Gastrocnemius medialis (tissue), 4 donors: ENCODE measurements at regions not wholly inside any gene's neighbourhood (a gene's known extent, or its start where the extent isn't known, plus 50 kb on each side); places are given as distances from the start of the nearest gene placed in this dataset.

ENCODE experiments used
- ATAC-seq, 2 donors: fragments of 150-250 bp; one replicate each; pipeline ENCODE4 v1.9.1; 2016
- DNase-seq, 2 donors: peaks; one replicate each; pipeline ENCODE4 v3.0.0-alpha.2; 2019
- H3K27ac ChIP-seq, 4 donors: fragments of 200-600 bp; sonication (generic); 1 replicate in 1 of 4; 2 replicates in 3 of 4; pipeline ENCODE4 v1.5.1; 2016 to 2018; ENCODE audit warnings: mild to moderate bottlenecking in 2 of 4, moderate library complexity in 1 of 4
- H3K27me3 ChIP-seq, 3 donors: fragments of 200-600 bp; sonication (generic) in 2 of 3; 1 replicate in 1 of 3; 2 replicates in 2 of 3; pipeline versions ENCODE4 v1.5.1 to v1.6.0; 2016 to 2019; ENCODE audit warnings: mild to moderate bottlenecking in 1 of 3, moderate library complexity in 1 of 3
- H3K36me3 ChIP-seq, 2 donors: fragments of 200-600 bp; sonication (generic) in 1 of 2; one replicate each; pipeline ENCODE4 v1.5.1; 2017 to 2018
- H3K4me1 ChIP-seq, 2 donors: fragments of 200-600 bp; sonication (generic) in 1 of 2; one replicate each; pipeline ENCODE4 v1.5.1; 2016 to 2017; ENCODE audit warnings: mild to moderate bottlenecking in 2 of 2
- H3K4me3 ChIP-seq, 4 donors: fragments of 200-600 bp; sonication (generic) in 3 of 4; 1 replicate in 1 of 4; 2 replicates in 3 of 4; pipeline ENCODE4 v1.5.1; 2016 to 2019; ENCODE audit warnings: mild to moderate bottlenecking in 2 of 4
- H3K9me3 ChIP-seq, 3 donors: fragments of 200-600 bp; sonication (generic) in 2 of 3; 1 replicate in 1 of 3; 2 replicates in 2 of 3; pipeline ENCODE4 v1.5.1; 2016 to 2019
- POLR2A ChIP-seq, 2 donors: fragments of 450-650 bp; IDR thresholded peaks; one replicate each; pipeline ENCODE4 v1.6.1; 2017; ENCODE audit warnings: antibody characterized with exemption in 2 of 2, mild to moderate bottlenecking in 2 of 2, moderate library complexity in 2 of 2
- in situ Hi-C, 4 donors: fragments of 200-750 bp; cut with MboI; loops; one replicate each; pipeline versions ENCODE4 v1.15.0 to v1.8.0; 2017; ENCODE audit warnings: low sequenced_read_pairs in 4 of 4
- intact Hi-C: fragments of 100-400 bp; cut with DNase I; formaldehyde crosslinking; loops from one replicate; pipeline ENCODE4 v1.15.1; 2023; ENCODE audit warnings: low total_unique reads
- TF ChIP-seq, protein P1 (sequence below), 5 experiments: fragments of 450-650 bp in 3 of 5; fragments of 200-600 bp in 2 of 5; sonication (generic) in 2 of 5; IDR thresholded peaks in 4 of 5; conservative IDR thresholded peaks in 1 of 5; 1 replicate in 4 of 5; 2 replicates in 1 of 5; pipeline ENCODE4 v1.5.1; 2016 to 2019; ENCODE audit warnings: antibody characterized with exemption in 5 of 5, mild to moderate bottlenecking in 3 of 5, moderate library complexity in 3 of 5

DNA sequence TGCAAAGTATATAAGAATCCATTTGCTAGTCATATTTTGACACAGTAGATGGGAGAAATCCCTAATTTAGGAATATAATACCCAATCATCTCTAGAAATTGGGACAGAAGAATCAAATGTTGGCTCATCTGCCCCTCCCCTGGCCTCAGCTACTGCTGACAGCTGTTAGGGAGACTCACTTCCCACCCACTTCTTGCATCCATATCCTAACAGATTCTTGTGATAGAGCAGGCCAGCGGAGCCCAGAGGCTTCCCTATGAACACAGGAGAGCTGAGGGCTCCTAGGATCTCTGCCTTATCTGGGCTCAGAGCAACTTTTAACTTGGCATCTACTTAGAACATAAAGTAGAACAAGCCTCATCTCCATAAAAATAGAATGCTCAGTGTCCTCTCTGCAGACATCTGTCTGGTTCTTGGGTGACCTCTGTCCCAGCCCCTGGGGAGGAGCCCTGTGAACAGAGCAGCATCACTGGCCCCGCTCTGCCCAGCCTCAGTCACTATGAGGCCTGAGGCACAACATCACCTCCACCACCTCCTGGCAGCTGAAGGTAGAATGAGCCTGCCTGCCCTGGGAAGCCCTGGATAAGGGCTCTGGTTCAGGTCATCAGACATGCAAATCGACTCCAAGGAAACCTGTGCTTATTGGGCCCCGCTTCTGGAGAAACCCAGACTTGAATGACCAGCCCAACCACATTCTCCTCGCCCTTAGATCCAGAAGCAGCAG, 229.7 kb downstream of the ANKRD36B start:
- H3K4me1 ChIP-seq: no peaks in the 10 kb centered on the region
- no peak for ATAC-seq
- no peak overlapping the region for H3K4me3 ChIP-seq
- H3K27ac ChIP-seq: no peak overlapping the region
- H3K9me3 ChIP-seq: no peaks in the 10 kb centered on the region
- DNase-seq: no peak
- no peak for TF ChIP-seq POLR2A (IDR thresholded peaks at IDR 0.05)
- TF ChIP-seq, protein P1, sequence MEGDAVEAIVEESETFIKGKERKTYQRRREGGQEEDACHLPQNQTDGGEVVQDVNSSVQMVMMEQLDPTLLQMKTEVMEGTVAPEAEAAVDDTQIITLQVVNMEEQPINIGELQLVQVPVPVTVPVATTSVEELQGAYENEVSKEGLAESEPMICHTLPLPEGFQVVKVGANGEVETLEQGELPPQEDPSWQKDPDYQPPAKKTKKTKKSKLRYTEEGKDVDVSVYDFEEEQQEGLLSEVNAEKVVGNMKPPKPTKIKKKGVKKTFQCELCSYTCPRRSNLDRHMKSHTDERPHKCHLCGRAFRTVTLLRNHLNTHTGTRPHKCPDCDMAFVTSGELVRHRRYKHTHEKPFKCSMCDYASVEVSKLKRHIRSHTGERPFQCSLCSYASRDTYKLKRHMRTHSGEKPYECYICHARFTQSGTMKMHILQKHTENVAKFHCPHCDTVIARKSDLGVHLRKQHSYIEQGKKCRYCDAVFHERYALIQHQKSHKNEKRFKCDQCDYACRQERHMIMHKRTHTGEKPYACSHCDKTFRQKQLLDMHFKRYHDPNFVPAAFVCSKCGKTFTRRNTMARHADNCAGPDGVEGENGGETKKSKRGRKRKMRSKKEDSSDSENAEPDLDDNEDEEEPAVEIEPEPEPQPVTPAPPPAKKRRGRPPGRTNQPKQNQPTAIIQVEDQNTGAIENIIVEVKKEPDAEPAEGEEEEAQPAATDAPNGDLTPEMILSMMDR (IDR thresholded peaks at IDR 0.05 in 4 of 5, conservative IDR thresholded peaks at IDR 0.05 in 1 of 5): no peak
- no peaks in the 10 kb centered on the region for H3K36me3 ChIP-seq
- H3K27me3 ChIP-seq: no peaks in the 10 kb centered on the region
- in situ Hi-C loops (no loop called here), intact Hi-C loops (no loop called here)

- Histone ChIP-seq H3K27ac (no peak overlapping the region), H3K4me3 (no peak overlapping the region), H3K4me1 (no peaks in the 10 kb centered on the region), H3K27me3 (no peaks in the 10 kb centered on the region), H3K9me3 (no peaks in the 10 kb centered on the region), H3K36me3 (no peaks in the 10 kb centered on the region)
- no peak for TF ChIP-seq POLR2A (IDR thresholded peaks at IDR 0.05)
- TF ChIP-seq, protein P1 (IDR thresholded peaks at IDR 0.05 in 4 of 5, conservative IDR thresholded peaks at IDR 0.05 in 1 of 5): no peak
- intact Hi-C loops (no loop called here), in situ Hi-C loops (no loop called here)
- DNase-seq (no peak), ATAC-seq (no peak)
Measured at GRCh38 chr2:97355887-97356286, 233.8 kb downstream of the ANKRD36B start.

DNA sequence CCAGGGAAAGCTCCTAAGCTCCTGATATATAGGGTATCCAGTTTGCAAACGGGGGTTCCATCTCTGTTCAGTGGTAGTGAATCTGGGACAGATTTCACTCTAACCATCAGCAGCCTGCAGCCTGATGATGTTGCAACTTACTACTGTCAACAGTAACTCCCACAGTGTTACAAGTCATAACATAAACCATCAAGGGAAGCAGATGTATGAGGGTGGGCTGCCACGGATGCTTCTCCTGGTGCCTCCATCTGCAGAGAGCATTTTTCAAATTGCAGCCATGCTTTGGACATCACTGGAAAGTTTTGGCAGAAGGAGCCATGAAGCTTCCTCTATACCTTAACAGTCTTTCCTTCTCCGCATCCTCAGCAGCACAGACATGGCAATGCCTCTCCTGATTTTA, 234.5 kb downstream of the ANKRD36B start:
- H3K27me3 ChIP-seq: no peaks in the 10 kb centered on the region
- intact Hi-C loops (no loop called here), in situ Hi-C loops (no loop called here)
- H3K4me1 ChIP-seq: no peaks in the 10 kb centered on the region
- ATAC-seq (no peak), DNase-seq (no peak)
- no peaks in the 10 kb centered on the region for H3K36me3 ChIP-seq
- TF ChIP-seq POLR2A (IDR thresholded peaks at IDR 0.05): no peak
- TF ChIP-seq, protein P1 (IDR thresholded peaks at IDR 0.05 in 4 of 5, conservative IDR thresholded peaks at IDR 0.05 in 1 of 5): no peak
- H3K9me3 ChIP-seq: no peaks in the 10 kb centered on the region
- H3K4me3 ChIP-seq: no peak overlapping the region
- no peak overlapping the region for H3K27ac ChIP-seq

- H3K27me3 ChIP-seq: no peaks in the 10 kb centered on the region
- TF ChIP-seq, protein P1 (IDR thresholded peaks at IDR 0.05 in 4 of 5, conservative IDR thresholded peaks at IDR 0.05 in 1 of 5): no peak
- no peak for TF ChIP-seq POLR2A (IDR thresholded peaks at IDR 0.05)
- DNase-seq: no peak
- ATAC-seq: no peak
- H3K27ac ChIP-seq: no peak overlapping the region
- no peaks in the 10 kb centered on the region for H3K4me1 ChIP-seq
- H3K36me3 ChIP-seq: no peaks in the 10 kb centered on the region
- in situ Hi-C loops (no loop called here), intact Hi-C loops (no loop called here)
- H3K4me3 ChIP-seq: no peak overlapping the region
- H3K9me3 ChIP-seq: no peaks in the 10 kb centered on the region
Measured at GRCh38 chr2:97354576-97354975, 235.1 kb downstream of the ANKRD36B start.

DNA sequence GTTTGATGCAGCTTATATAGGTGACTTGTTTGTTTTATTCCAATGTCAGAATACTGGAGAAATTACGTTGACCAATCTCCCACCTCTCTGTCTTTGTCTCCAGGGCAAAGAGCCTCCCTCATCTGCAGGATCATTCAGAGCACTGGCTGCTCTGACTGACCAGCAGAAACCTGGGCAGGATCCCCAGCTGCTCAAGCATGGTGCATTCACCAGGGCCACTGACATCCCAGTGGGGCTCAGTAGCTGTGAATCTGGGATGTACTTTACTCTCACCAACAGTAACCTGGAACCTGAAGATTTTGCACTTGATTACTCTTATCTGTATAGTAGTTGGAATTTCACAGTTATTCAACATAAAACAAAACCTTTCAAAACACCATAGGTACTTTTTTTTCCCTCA, 235.9 kb downstream of the ANKRD36 start:
- H3K4me3 ChIP-seq: no peak overlapping the region

More for the DNA sequence above, 235.9 kb downstream of the ANKRD36 start:
- intact Hi-C loops (no loop called here), in situ Hi-C loops (no loop called here)
- DNase-seq (no peak), ATAC-seq (no peak)
- H3K27ac ChIP-seq: no peak overlapping the region
- no peaks in the 10 kb centered on the region for H3K9me3 ChIP-seq
- no peaks in the 10 kb centered on the region for H3K36me3 ChIP-seq
- H3K27me3 ChIP-seq: no peaks in the 10 kb centered on the region
- TF ChIP-seq, protein P1 (IDR thresholded peaks at IDR 0.05 in 4 of 5, conservative IDR thresholded peaks at IDR 0.05 in 1 of 5): no peak
- no peak for TF ChIP-seq POLR2A (IDR thresholded peaks at IDR 0.05)
- H3K4me1 ChIP-seq: no peaks in the 10 kb centered on the region
